Transverse colon (tissue), 4 donors: ENCODE measurements at regions not wholly inside any gene's neighbourhood (a gene's known extent, or its start where the extent isn't known, plus 50 kb on each side); places are given as distances from the start of the nearest gene placed in this dataset.

Experiments used
- DNase-seq: peaks from one replicate; pipeline ENCODE4 v3.0.0-alpha.2; 2019
- H3K27ac ChIP-seq, 4 donors: fragments of 200-600 bp; sonication (generic); 2 replicates each; pipeline ENCODE4 v1.5.1; 2016 to 2018; ENCODE audit warnings: inconsistent platforms in 4 of 4
- H3K27me3 ChIP-seq: fragments of 200-600 bp; sonication (generic); 2 replicates; pipeline ENCODE4 v1.5.1; 2017; ENCODE audit warnings: inconsistent platforms
- H3K36me3 ChIP-seq, 4 donors: fragments of 200-600 bp; sonication (generic); 2 replicates each; pipeline ENCODE4 v1.5.1; 2017 to 2019; ENCODE audit warnings: inconsistent platforms in 4 of 4
- H3K4me1 ChIP-seq, 4 donors: fragments of 200-600 bp; sonication (generic); 2 replicates each; pipeline ENCODE4 v1.5.1; 2017 to 2020; ENCODE audit warnings: inconsistent platforms in 4 of 4
- H3K4me3 ChIP-seq, 4 donors: fragments of 200-600 bp; sonication (generic); 1 replicate in 1 of 4; 2 replicates in 3 of 4; pipeline versions ENCODE4 v1.5.1 to v1.6.1; 2017 to 2019; ENCODE audit warnings: inconsistent platforms in 4 of 4
- H3K9me3 ChIP-seq, 2 donors: fragments of 200-600 bp; sonication (generic); 2 replicates each; pipeline ENCODE4 v1.5.1; 2017 to 2019; ENCODE audit warnings: inconsistent platforms in 2 of 2
- CTCF ChIP-seq, 5 experiments: fragments of 200-600 bp in 3 of 5; fragments of 450-650 bp in 2 of 5; sonication (generic) in 3 of 5; IDR thresholded peaks; 1 replicate in 2 of 5; 2 replicates in 3 of 5; pipeline ENCODE4 v1.5.1; 2016 to 2017; ENCODE audit warnings: antibody characterized with exemption in 5 of 5, inconsistent platforms in 3 of 5, mild to moderate bottlenecking in 2 of 5, moderate library complexity in 1 of 5
- EP300 ChIP-seq: sonication (generic); formaldehyde crosslinking; IDR thresholded peaks from one replicate; pipeline ENCODE4 v1.6.1; 2017; ENCODE audit warnings: antibody characterized with exemption, low read depth
- POLR2A ChIP-seq: fragments of 450-650 bp; IDR thresholded peaks from one replicate; pipeline ENCODE4 v1.6.1; 2016; ENCODE audit warnings: antibody characterized with exemption, mild to moderate bottlenecking, moderate library complexity
- POLR2AphosphoS5 ChIP-seq, 3 donors: sonication (generic); formaldehyde crosslinking; IDR thresholded peaks; one replicate each; pipeline ENCODE4 v1.6.1; 2016; ENCODE audit warnings: antibody characterized with exemption in 3 of 3
- WGBS, 2 donors: methylation state at CpG; one replicate each; pipeline ENCODE4 v1.1.5; 2018; ENCODE audit warnings: low coverage in 1 of 2; 5-methylcytosine and 5-hydroxymethylcytosine counted together
- in situ Hi-C, 4 donors: fragments of 200-750 bp; cut with MboI; loops; one replicate each; pipeline versions ENCODE4 v1.15.0 to v1.15.1; 2017; ENCODE audit warnings: low sequenced_read_pairs in 3 of 4, low pct_ligation_motif_present in 1 of 4, low pct_unique_long_range_greater_than_20kb in 1 of 4
- intact Hi-C: fragments of 100-400 bp; cut with DNase I; formaldehyde crosslinking; loops from one replicate; pipeline ENCODE4 v1.15.1; 2023; ENCODE audit warnings: low total_unique reads

- Histone ChIP-seq H3K27me3 (no peaks in the 10 kb centered on the region), H3K4me3 (no peak overlapping the region), H3K36me3 (no peaks in the 10 kb centered on the region), H3K27ac (no peak overlapping the region), H3K4me1 (no peaks in the 10 kb centered on the region), H3K9me3 (no peaks in the 10 kb centered on the region)
- intact Hi-C loops: no loop called here
- no peak for TF ChIP-seq CTCF (IDR thresholded peaks at IDR 0.05)
- TF ChIP-seq POLR2A: no peak
- no peak for TF ChIP-seq POLR2AphosphoS5 (IDR thresholded peaks at IDR 0.05)
- no peak for TF ChIP-seq EP300
- in situ Hi-C loops: no loop called here
- no peak for DNase-seq
Measured at GRCh38 chr11:30707110-30707509, 121.0 kb upstream of the MPPED2 start.

- in situ Hi-C loops: no loop called here
Measured at GRCh38 chr11:30705913-30706675, 119.9 kb upstream of the MPPED2 start.

GRCh38 chr11:30698425-30698824 lies 112.3 kb upstream of the MPPED2 start:
- Histone ChIP-seq H3K36me3 (no peaks in the 10 kb centered on the region), H3K27ac (no peak overlapping the region), H3K27me3 (no peaks in the 10 kb centered on the region), H3K4me1 (no peaks in the 10 kb centered on the region), H3K9me3 (no peaks in the 10 kb centered on the region), H3K4me3 (no peak overlapping the region)
- in situ Hi-C loops (no loop called here), intact Hi-C loops (no loop called here)
- DNase-seq: no peak
- TF ChIP-seq EP300: no peak
- 79% methylated on average over 2 of the region's 2 CpGs; no CpG with 5 or more reads in 1 of the 2 donors for WGBS, 2 donors

More at GRCh38 chr11:30705913-30706675, 119.9 kb upstream of the MPPED2 start:
- WGBS, 2 donors: 25 to 53% methylated on average over 1 to 2 of the region's 2 CpGs
- H3K9me3 ChIP-seq: no peaks in the 10 kb centered on the region
- intact Hi-C loops: no loop called here
- no peaks in the 10 kb centered on the region for H3K4me1 ChIP-seq
- H3K27me3 ChIP-seq: no peaks in the 10 kb centered on the region
- no peak overlapping the region for H3K4me3 ChIP-seq
- H3K27ac ChIP-seq: no peak overlapping the region
- TF ChIP-seq POLR2AphosphoS5 (IDR thresholded peaks at IDR 0.05) (no peak), EP300 (no peak), CTCF (IDR thresholded peaks at IDR 0.05) (no peak), POLR2A (no peak)
- DNase-seq: no peak
- H3K36me3 ChIP-seq: no peaks in the 10 kb centered on the region

GRCh38 chr11:30697032-30697431 lies 110.9 kb upstream of the MPPED2 start:
- no peaks in the 10 kb centered on the region for H3K36me3 ChIP-seq
- no peaks in the 10 kb centered on the region for H3K4me1 ChIP-seq
- no peak for DNase-seq
- in situ Hi-C loops: no loop called here
- H3K9me3 ChIP-seq: no peaks in the 10 kb centered on the region
- TF ChIP-seq CTCF (IDR thresholded peaks at IDR 0.05) (no peak), POLR2A (no peak), POLR2AphosphoS5 (IDR thresholded peaks at IDR 0.05) (no peak)
- H3K27me3 ChIP-seq: no peaks in the 10 kb centered on the region
- intact Hi-C loops: no loop called here
- H3K4me3 ChIP-seq: no peak overlapping the region
- 57 to 60% methylated on average over 2 to 4 of the region's 4 CpGs for WGBS, 2 donors
- no peak overlapping the region for H3K27ac ChIP-seq

GRCh38 chr11:30684772-30685171 lies 98.6 kb upstream of the MPPED2 start:
- H3K4me3 ChIP-seq: no peak overlapping the region
- H3K27ac ChIP-seq: no peak overlapping the region
- no peaks in the 10 kb centered on the region for H3K27me3 ChIP-seq
- TF ChIP-seq POLR2A (no peak), POLR2AphosphoS5 (IDR thresholded peaks at IDR 0.05) (no peak), EP300 (no peak), CTCF (IDR thresholded peaks at IDR 0.05) (no peak)
- in situ Hi-C loops (no loop called here), intact Hi-C loops (no loop called here)
- WGBS, 2 donors: 69 to 77% methylated on average over 2 of the region's 2 CpGs
- DNase-seq: no peak
- no peaks in the 10 kb centered on the region for H3K36me3 ChIP-seq
- H3K9me3 ChIP-seq: no peaks in the 10 kb centered on the region
- H3K4me1 ChIP-seq: no peaks in the 10 kb centered on the region
